Activated naive CD8-positive, alpha-beta T cell treated with anti-CD3 and anti-CD28 coated beads for 36 hours (primary cell): ENCODE measurements at regions not wholly inside any gene's neighbourhood (a gene's known extent, or its start where the extent isn't known, plus 50 kb on each side); places are given as distances from the start of the nearest gene placed in this dataset.

Source experiments
- DNase-seq: peaks from one replicate; pipeline ENCODE4 v3.0.0; 2021
- H3K27ac Mint-ChIP-seq: one replicate; pipeline ENCODE4 v1.8.0; 2022; ENCODE audit warnings: mild to moderate bottlenecking, moderate library complexity, mixed read lengths
- H3K27me3 Mint-ChIP-seq: one replicate; pipeline ENCODE4 v1.8.0; 2022; ENCODE audit warnings: mild to moderate bottlenecking, mixed read lengths
- H3K36me3 Mint-ChIP-seq: one replicate; pipeline ENCODE4 v1.8.0; 2021; ENCODE audit warnings: mild to moderate bottlenecking, mixed read lengths
- H3K4me1 Mint-ChIP-seq: one replicate; pipeline ENCODE4 v1.8.0; 2021; ENCODE audit warnings: mixed read lengths
- H3K4me3 Mint-ChIP-seq: one replicate; pipeline ENCODE4 v1.8.0; 2022; ENCODE audit warnings: mild to moderate bottlenecking, moderate library complexity, mixed read lengths
- H3K9me3 Mint-ChIP-seq: one replicate; pipeline ENCODE4 v1.8.0; 2022; ENCODE audit warnings: mixed read lengths

DNA sequence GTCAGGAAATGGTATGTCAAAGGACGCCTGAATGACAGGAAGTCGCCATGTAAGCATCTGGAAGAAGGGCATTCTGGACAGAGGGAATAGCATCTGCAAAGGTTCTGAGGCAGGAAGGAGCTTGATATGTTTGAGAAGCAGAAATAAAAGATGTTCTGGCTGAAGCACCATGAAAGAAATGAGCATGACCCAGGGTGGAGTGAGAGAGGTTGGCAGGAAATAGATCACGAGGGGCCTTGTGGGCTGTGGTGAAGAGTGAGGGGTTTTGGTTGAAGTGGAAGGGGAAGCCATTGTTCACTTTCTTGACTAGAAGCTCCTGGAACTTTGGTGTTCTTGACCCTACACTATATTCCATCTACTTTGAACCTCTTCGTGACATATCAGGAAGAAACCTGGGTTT lies 99.4 kb upstream of the PARP11 start:
- H3K4me3 Mint-ChIP-seq = no peak overlapping the region
- H3K4me1 Mint-ChIP-seq = peaks cover 53% of the 10 kb centered on the region
- no peaks in the 10 kb centered on the region for H3K27me3 Mint-ChIP-seq
- H3K27ac Mint-ChIP-seq = peak overlapping the region; percentile 91
- peaks cover 7% of the 10 kb centered on the region for H3K36me3 Mint-ChIP-seq
- DNase-seq = peak; percentile 35
- peaks cover 3% of the 10 kb centered on the region for H3K9me3 Mint-ChIP-seq

DNA sequence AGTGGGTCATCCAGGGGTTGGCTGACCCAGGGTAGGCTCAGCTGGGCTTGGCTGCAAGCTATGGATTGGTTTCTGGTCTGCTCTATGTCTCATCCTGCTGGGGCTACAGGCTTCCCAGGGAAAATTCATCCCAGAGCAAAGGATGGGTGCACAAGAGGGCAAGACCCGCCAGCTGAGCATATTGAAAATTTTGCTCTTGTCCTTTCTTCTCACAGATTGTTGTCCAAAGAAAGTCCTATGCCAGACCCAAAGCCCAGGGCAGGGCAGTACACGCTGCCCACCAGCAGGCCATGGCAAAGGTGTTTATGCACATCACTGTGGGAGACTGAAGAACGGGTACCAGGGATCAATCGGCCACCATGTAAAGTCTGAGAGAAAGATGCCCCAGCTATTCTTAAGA lies 95.3 kb upstream of the PARP11 start:
- Mint-ChIP-seq H3K4me3 (no peak overlapping the region), H3K9me3 (peaks cover 3% of the 10 kb centered on the region), H3K4me1 (peaks cover 16% of the 10 kb centered on the region)

DNA sequence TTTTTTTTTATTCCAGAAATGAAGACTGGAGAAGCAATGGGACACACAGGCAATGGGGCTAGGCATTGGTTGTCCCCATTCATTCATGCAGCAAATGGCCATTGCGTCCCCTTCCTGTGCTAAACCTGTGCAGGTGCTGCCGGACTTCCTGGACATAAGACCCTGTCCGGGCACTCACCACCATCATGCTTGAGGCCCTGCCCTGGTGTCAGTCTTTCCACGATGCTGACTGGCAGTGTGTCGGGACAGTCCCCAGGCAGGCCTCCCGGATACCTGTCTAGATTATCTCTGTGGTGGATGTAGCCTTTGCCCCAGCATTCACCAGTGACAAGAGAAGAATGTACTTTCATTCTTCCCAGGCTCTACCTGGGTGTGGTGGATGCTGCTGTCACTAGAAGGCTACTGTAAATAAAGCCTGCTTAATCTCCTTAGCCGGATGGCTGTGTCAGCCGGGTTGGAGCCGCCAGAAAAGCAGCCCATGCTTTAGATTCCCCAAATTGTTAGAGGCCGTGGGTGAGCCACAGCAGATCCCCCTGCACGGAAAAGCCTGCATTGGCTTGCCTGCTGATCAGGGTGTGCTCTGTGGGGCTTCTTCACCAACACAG lies 94.5 kb upstream of the PARP11 start:
- H3K36me3 Mint-ChIP-seq = peaks cover 3% of the 10 kb centered on the region
- no peak overlapping the region for H3K4me3 Mint-ChIP-seq

More for the DNA sequence above, 95.3 kb upstream of the PARP11 start:
- no peak for DNase-seq
- Mint-ChIP-seq H3K27me3 (no peaks in the 10 kb centered on the region), H3K27ac (no peak overlapping the region), H3K36me3 (peaks cover 3% of the 10 kb centered on the region)

DNA sequence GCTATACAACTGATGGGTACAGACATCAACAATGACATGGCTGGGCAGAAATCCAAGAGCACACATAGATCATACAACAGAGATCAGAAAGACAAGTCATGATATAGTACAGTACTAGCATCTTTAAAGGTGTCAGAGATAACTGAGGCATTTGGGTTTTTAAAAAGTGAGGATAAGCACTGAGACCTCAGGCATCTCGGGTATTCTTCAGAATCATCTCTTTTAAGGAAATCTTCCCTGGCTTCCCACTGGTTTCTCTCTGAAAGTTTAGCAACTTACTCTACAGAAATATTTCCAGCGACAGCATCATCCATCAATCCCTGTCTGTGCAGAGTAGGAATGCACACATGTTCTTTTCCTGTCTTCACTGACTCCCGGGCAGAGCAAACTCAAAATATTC lies 93.2 kb upstream of the PARP11 start:
- no peak for DNase-seq
- H3K4me3 Mint-ChIP-seq = no peak overlapping the region
- no peaks in the 10 kb centered on the region for H3K27me3 Mint-ChIP-seq
- H3K27ac Mint-ChIP-seq = no peak overlapping the region
- H3K9me3 Mint-ChIP-seq = no peaks in the 10 kb centered on the region
- H3K36me3 Mint-ChIP-seq = no peaks in the 10 kb centered on the region
- H3K4me1 Mint-ChIP-seq = peaks cover 20% of the 10 kb centered on the region

More for the DNA sequence above, 94.5 kb upstream of the PARP11 start:
- Mint-ChIP-seq H3K4me1 (peaks cover 18% of the 10 kb centered on the region), H3K9me3 (peaks cover 3% of the 10 kb centered on the region), H3K27ac (no peak overlapping the region), H3K27me3 (no peaks in the 10 kb centered on the region)
- DNase-seq = no peak

DNA sequence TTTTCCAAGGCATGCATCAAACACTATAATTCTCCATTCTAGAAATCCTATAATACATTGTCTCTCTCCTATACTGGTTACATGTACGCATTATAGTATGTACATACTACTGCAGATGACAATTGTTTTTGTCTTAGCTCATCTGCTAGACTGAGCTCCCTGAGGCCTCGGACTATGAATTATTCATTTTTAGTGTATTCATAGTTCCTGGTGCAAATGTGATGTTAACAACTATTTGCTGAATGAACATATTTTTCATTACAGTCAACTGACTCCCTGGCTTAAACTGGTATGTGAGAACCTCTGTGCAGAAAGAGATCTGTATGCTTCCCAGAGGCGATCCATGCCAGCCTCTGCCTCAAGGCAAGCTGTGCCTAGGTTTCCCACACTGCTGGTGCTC lies 91.8 kb upstream of the PARP11 start:
- peaks cover 24% of the 10 kb centered on the region for H3K4me1 Mint-ChIP-seq
- no peaks in the 10 kb centered on the region for H3K36me3 Mint-ChIP-seq
- H3K27ac Mint-ChIP-seq = no peak overlapping the region
- no peaks in the 10 kb centered on the region for H3K9me3 Mint-ChIP-seq
- DNase-seq = no peak
- H3K27me3 Mint-ChIP-seq = no peaks in the 10 kb centered on the region
- no peak overlapping the region for H3K4me3 Mint-ChIP-seq

DNA sequence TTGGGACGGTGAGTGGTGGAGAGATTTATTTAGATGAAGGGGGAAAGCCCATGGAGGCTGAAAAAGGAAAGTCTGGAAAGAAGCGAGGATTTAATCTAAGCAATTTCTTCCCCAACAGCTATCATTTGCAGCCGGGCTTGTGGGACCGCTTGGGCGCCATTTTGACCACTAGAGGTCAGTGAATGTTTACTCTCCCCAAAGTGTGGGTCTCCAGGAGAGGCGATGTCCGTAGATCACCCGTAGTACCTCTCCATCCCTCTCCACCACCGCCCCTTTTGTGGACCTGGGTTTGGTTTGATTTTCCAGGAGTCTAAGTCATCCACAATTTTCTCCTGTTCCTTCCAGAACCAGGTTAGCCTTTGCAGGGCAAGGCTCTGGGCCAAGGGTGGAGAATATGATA lies 91.2 kb upstream of the PARP11 start:
- Mint-ChIP-seq H3K9me3 (no peaks in the 10 kb centered on the region), H3K4me1 (peaks cover 24% of the 10 kb centered on the region), H3K27ac (no peak overlapping the region), H3K36me3 (no peaks in the 10 kb centered on the region), H3K27me3 (no peaks in the 10 kb centered on the region), H3K4me3 (no peak overlapping the region)
- no peak for DNase-seq

DNA sequence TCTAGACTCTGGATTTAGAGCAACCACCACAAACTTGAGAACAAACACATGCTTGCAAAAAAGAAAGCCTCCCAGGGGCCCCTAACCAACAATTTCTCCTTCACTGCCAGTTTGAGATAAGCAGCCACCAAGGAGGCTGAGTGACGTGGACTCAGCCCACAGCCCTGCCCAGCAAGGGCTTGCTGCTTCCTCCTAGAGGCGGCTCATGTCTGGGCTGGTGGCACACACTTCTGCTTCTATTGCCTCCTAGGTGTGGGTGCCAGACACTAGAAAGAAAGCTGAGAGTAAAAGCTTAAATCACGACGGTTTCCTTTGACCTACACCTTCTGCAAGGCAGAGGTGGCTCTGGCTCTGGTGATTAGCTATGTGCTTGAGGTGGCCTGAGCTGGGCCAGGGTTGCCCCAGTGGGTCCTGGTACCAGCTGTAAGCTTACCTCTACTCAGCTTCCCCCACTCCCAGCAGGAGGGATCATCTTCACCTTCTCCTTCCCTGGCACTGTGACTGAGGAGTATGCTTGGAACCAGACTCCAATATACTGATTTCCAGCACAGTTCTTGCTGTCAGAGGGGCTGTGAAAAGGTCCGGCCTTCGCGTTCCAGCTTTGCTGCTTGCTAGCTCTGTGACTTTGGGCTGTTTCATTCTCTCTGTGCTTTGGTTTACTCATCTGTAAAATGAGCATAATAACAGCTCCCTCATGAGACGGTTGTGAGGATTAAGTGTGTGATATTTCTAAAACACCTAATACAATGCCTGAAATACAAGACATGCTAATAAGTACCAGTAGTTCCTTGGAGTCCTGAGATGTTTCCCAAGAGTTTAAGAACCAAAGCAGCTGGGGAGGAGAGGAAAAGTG lies 89.7 kb upstream of the PARP11 start:
- peak; percentile 58 for DNase-seq
- Mint-ChIP-seq H3K4me1 (peaks cover 24% of the 10 kb centered on the region), H3K27ac (peak overlapping the region; percentile 30), H3K36me3 (no peaks in the 10 kb centered on the region), H3K9me3 (no peaks in the 10 kb centered on the region), H3K4me3 (no peak overlapping the region), H3K27me3 (no peaks in the 10 kb centered on the region)

DNA sequence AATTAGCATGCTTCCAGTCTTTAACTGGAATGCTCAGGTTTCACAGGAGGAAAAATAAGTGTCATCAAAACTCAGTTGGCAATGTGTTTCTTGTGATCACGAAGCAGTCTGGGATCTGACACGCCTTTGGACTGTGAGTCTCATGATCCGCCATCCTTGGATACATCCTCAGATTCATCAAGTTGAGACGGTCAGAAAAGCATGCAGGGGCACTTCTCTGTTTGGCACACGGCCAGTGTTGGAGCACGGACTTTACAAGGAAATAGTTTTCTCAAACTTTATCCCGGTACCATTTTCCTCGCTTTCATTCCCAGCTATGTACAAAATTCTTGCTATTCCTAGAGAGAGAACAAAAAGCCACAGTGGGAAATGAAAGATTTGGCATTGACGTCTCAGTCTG lies 88.4 kb upstream of the PARP11 start:
- Mint-ChIP-seq H3K4me3 (no peak overlapping the region), H3K36me3 (no peaks in the 10 kb centered on the region), H3K27ac (no peak overlapping the region)

DNA sequence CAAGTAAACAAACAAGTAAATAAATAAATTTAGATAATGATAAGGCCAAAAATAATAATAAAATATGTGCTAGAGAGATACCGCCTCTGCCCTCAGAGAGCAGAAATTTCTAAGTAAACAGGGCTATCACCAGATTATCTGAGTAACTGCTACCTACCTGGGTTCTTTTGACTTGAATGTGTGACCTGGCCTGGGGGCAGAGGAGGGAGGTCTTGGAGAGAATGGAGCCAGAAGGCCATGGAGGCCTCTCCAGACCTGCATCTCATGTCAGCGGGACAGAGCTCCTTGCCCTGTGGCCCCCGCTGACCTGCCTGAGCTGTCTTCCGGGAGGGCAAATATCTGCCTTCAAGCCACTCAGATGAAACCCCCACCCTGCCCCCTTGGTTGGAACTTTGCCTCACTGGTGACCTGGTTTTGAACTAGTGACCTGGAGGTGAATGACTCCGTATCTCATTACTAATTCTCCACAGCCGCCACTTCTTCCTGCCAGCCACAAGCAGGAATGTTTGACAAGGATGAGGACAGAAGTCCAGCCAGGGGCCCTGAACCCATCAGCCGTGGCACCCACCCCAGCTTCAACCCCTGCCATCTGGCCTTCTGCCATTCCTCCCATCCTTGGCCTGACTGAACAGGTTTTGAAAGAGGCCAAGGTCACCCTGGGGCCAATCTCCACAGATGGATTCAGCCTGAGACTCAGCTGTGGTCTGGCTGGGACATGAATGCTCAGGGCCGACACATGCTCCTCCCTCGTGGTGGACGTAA lies 86.8 kb upstream of the PARP11 start:
- H3K36me3 Mint-ChIP-seq = no peaks in the 10 kb centered on the region
- no peak overlapping the region for H3K27ac Mint-ChIP-seq
- no peak for DNase-seq
- H3K27me3 Mint-ChIP-seq = no peaks in the 10 kb centered on the region
- H3K4me1 Mint-ChIP-seq = peaks cover 24% of the 10 kb centered on the region
- H3K9me3 Mint-ChIP-seq = no peaks in the 10 kb centered on the region
- no peak overlapping the region for H3K4me3 Mint-ChIP-seq

More for the DNA sequence above, 88.4 kb upstream of the PARP11 start:
- no peak for DNase-seq
- Mint-ChIP-seq H3K27me3 (no peaks in the 10 kb centered on the region), H3K9me3 (no peaks in the 10 kb centered on the region), H3K4me1 (peaks cover 24% of the 10 kb centered on the region)

DNA sequence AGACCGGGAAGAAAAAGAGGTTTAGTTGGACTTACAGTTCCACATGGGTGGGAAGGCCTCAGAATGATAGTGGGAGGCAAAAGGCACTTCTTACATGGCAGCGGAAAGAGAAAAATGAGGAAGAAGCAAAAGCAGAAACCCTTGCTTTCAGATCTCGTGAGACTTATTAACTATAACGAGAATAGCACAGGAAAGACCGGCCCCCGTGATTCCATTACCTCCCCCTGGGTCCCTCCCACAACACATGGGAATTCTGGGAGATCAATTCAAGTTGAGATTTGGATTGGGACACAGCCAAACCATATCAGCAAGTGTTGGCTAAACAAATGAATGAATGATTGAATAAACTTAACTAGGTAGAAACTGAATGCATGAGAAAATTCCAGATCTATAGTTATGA lies 85.3 kb upstream of the PARP11 start:
- DNase-seq = no peak
- no peaks in the 10 kb centered on the region for H3K9me3 Mint-ChIP-seq
- peaks cover 24% of the 10 kb centered on the region for H3K4me1 Mint-ChIP-seq
- H3K36me3 Mint-ChIP-seq = no peaks in the 10 kb centered on the region
- no peak overlapping the region for H3K27ac Mint-ChIP-seq
- no peaks in the 10 kb centered on the region for H3K27me3 Mint-ChIP-seq
- H3K4me3 Mint-ChIP-seq = no peak overlapping the region

DNA sequence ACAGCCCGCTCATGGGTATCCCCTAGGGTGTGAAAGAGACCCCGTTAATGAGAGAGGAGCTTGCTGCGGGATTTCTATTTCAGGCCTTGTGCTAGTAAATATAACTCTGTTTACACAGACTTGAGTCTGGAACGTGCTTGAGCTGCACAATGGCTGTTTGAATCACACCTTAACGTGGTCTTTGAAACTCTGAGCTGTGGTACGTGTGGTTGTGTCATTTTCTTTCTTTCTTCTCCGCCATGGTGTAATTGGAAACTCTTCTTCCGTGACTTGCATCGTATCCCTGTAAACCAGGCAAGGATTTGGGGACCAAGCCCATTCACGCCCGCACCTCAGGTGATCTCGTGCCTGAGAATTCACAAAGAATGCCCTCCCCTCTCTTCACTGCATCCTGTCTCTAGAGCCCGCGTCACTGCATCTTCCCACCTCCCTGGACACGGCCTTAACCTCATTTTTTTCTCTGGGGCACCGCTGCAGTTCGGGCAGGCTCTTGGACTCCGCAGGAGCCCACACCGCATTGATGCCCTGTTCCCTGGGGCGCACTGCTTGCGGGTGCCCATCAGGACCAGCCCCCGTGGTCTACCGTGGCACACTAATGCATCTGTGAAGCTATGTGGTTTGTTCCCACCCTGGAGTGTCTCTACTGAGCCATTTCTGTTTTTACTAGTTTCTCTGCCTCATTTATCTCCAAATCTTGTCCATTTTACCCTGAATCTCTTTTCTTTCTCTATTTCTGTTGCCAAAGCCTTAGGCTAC lies 78.4 kb upstream of the PARP11 start:
- peaks cover 13% of the 10 kb centered on the region for H3K36me3 Mint-ChIP-seq
- H3K4me3 Mint-ChIP-seq = peak overlapping the region; percentile 64
- peak overlapping the region; percentile 86 for H3K27ac Mint-ChIP-seq
- H3K9me3 Mint-ChIP-seq = peaks cover 17% of the 10 kb centered on the region
- DNase-seq = no peak
- peaks cover 38% of the 10 kb centered on the region for H3K4me1 Mint-ChIP-seq
- no peaks in the 10 kb centered on the region for H3K27me3 Mint-ChIP-seq

DNA sequence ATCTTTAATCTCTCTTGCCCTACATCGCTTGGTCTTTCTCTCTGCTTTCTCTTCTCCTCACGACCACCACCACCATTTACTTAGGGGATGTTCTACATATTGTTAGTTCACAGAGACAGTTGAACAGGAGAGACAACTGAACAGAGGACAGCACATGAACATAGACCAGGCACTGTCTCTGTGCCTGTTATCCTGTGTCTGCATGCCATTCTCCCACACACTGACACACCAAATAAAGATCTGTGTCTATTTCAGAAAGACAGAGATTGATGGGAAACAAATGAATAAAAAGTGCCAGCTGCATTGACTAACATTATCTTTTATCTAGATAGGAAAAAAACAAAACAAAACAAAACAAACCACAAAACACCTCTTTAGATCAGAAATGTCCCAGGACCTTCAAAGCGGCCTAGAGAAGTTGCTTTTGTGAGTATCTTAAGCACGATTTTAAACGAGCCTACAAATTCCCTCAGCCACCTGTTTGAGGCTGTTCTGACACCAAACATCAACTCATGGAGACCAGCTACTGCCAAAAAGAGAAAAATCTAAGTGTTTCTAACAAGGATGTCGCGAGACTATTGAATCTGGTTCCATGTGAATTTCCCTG lies 77.6 kb upstream of the PARP11 start:
- Mint-ChIP-seq H3K27ac (peak overlapping the region; percentile 44), H3K36me3 (peaks cover 13% of the 10 kb centered on the region), H3K9me3 (peaks cover 17% of the 10 kb centered on the region), H3K4me1 (peaks cover 40% of the 10 kb centered on the region), H3K4me3 (no peak overlapping the region), H3K27me3 (no peaks in the 10 kb centered on the region)
- DNase-seq = no peak

DNA sequence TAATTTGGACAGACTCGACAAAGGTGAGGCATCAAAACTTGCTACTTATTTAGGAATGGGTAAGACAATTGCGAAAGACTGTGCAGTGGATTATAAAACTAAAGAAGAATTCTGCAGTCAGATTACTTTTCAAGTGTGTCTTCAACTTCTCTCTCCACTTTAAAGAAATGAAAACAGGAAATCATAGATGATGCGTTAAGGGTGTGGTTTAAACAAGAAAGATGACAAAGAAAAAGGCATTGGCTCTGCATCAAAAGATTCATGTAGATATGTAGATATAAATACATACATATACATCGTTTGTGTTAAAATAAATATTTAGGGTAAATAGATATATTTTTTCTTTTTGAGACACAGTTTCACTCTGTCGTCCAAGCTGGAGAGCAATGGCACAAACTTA lies 74.6 kb upstream of the PARP11 start:
- Mint-ChIP-seq H3K27me3 (no peaks in the 10 kb centered on the region), H3K4me1 (peaks cover 38% of the 10 kb centered on the region), H3K27ac (peak overlapping the region; percentile 54), H3K36me3 (peaks cover 13% of the 10 kb centered on the region), H3K9me3 (peaks cover 17% of the 10 kb centered on the region), H3K4me3 (peak overlapping the region; percentile 9)
- DNase-seq = no peak

DNA sequence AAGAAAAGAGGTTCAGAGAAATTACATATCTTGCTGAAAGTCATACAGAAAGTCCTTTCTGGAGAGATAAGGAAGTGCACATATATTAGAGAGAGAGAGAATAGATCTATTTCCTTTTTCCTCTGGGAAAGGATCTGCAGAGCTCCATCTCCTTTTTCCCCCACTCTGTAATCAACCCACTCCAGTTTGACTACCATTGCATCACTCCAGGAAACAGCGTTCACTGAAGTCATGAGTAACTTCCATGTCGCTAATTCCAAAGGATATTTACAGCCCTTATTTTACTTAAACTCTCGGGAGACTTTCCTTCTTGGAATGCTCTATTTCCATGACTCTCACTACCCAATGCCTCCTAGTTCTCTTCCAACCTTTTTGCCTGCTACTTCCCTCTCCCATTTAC lies 72.5 kb upstream of the PARP11 start:
- peaks cover 26% of the 10 kb centered on the region for H3K4me1 Mint-ChIP-seq
- H3K27me3 Mint-ChIP-seq = no peaks in the 10 kb centered on the region
- peaks cover 17% of the 10 kb centered on the region for H3K9me3 Mint-ChIP-seq
- DNase-seq = no peak
- no peak overlapping the region for H3K27ac Mint-ChIP-seq
- H3K4me3 Mint-ChIP-seq = no peak overlapping the region
- peaks cover 12% of the 10 kb centered on the region for H3K36me3 Mint-ChIP-seq
